Activated CD8-positive, alpha-beta T cell treated with anti-CD3 and anti-CD28 coated beads, Interleukin-2, amount 10 ng/mL, durations not matched to agents 7 days and 5 days (primary cell): ENCODE measurements at regions not wholly inside any gene's neighbourhood (a gene's known extent, or its start where the extent isn't known, plus 50 kb on each side); places are given as distances from the start of the nearest gene placed in this dataset.

Experiments used
- ATAC-seq: fragments of 150-1000 bp; cut with Tn5 transposase; one replicate; pipeline ENCODE4 v1.10.0; 2021; ENCODE audit warnings: moderate library complexity
- CTCF ChIA-PET: fragments of 350-600 bp; sonication (Branson Sonifier 250); formaldehyde crosslinking; loops from one replicate; lab custom pipeline; 2021; ENCODE audit warnings: antibody characterized with exemption; lab: Charles Lee
- POLR2A ChIA-PET: fragments of 350-600 bp; sonication (Branson Sonifier 250); formaldehyde crosslinking; loops from one replicate; lab custom pipeline; 2021; ENCODE audit warnings: antibody characterized with exemption; lab: Charles Lee
- DNase-seq: peaks from one replicate; pipeline ENCODE4 v3.0.0-alpha.2; 2020
- H3K27ac Mint-ChIP-seq: one replicate; pipeline ENCODE4 v1.8.0; 2021; ENCODE audit warnings: mild to moderate bottlenecking, mixed read lengths
- H3K27me3 Mint-ChIP-seq: one replicate; pipeline ENCODE4 v1.8.0; 2021; ENCODE audit warnings: low read depth, mixed read lengths
- H3K36me3 Mint-ChIP-seq: one replicate; pipeline ENCODE4 v1.8.0; 2021; ENCODE audit warnings: low read depth, mixed read lengths
- H3K4me1 Mint-ChIP-seq: one replicate; pipeline ENCODE4 v1.8.0; 2021; ENCODE audit warnings: low read depth, mixed read lengths
- H3K4me3 Mint-ChIP-seq: one replicate; pipeline ENCODE4 v1.8.0; 2021; ENCODE audit warnings: mild to moderate bottlenecking, mixed read lengths
- H3K9me3 Mint-ChIP-seq: one replicate; pipeline ENCODE4 v1.8.0; 2022; ENCODE audit warnings: mixed read lengths; ENCODE audit not compliant: insufficient read depth

GRCh38 chr3:109924196-109924595 lies 586.9 kb upstream of the DPPA4 start:
- no peaks in the 10 kb centered on the region for H3K36me3 Mint-ChIP-seq
- ChIA-PET CTCF (interaction anchor here (0.6 kb wide), 1 partner anchor 531 kb away, joined by 3 read pairs; no protein-coding TSS in a partner anchor), POLR2A (no interaction called here)
- H3K27ac Mint-ChIP-seq = no peak overlapping the region
- no peaks in the 10 kb centered on the region for H3K9me3 Mint-ChIP-seq
- H3K4me1 Mint-ChIP-seq = no peaks in the 10 kb centered on the region
- no peaks in the 10 kb centered on the region for H3K27me3 Mint-ChIP-seq
- H3K4me3 Mint-ChIP-seq = no peak overlapping the region
- DNase-seq (no peak), ATAC-seq (no peak)

- Mint-ChIP-seq H3K4me3 (no peak overlapping the region), H3K27ac (no peak overlapping the region), H3K27me3 (no peaks in the 10 kb centered on the region), H3K4me1 (no peaks in the 10 kb centered on the region), H3K36me3 (no peaks in the 10 kb centered on the region), H3K9me3 (no peaks in the 10 kb centered on the region)
- ChIA-PET POLR2A (no interaction called here), CTCF (no interaction called here)
- DNase-seq = no peak
- no peak for ATAC-seq
Measured at GRCh38 chr3:109926376-109926775, 589.0 kb upstream of the DPPA4 start.

- ATAC-seq (no peak), DNase-seq (no peak)
Measured at GRCh38 chr3:109927161-109927560, 589.8 kb upstream of the DPPA4 start.

GRCh38 chr3:109927726-109928125 lies 590.4 kb upstream of the DPPA4 start:
- no peaks in the 10 kb centered on the region for H3K4me1 Mint-ChIP-seq
- CTCF ChIA-PET = no interaction called here
- H3K27ac Mint-ChIP-seq = no peak overlapping the region
- POLR2A ChIA-PET = no interaction called here
- H3K27me3 Mint-ChIP-seq = no peaks in the 10 kb centered on the region
- no peaks in the 10 kb centered on the region for H3K36me3 Mint-ChIP-seq
- ATAC-seq (no peak), DNase-seq (no peak)
- no peaks in the 10 kb centered on the region for H3K9me3 Mint-ChIP-seq
- H3K4me3 Mint-ChIP-seq = no peak overlapping the region

More at GRCh38 chr3:109927161-109927560, 589.8 kb upstream of the DPPA4 start:
- Mint-ChIP-seq H3K4me1 (no peaks in the 10 kb centered on the region), H3K9me3 (no peaks in the 10 kb centered on the region), H3K27ac (no peak overlapping the region), H3K27me3 (no peaks in the 10 kb centered on the region), H3K4me3 (no peak overlapping the region), H3K36me3 (no peaks in the 10 kb centered on the region)
- ChIA-PET POLR2A (no interaction called here), CTCF (no interaction called here)

- H3K27ac Mint-ChIP-seq = no peak overlapping the region
- H3K27me3 Mint-ChIP-seq = no peaks in the 10 kb centered on the region
Measured at GRCh38 chr3:109930582-109930981, 593.2 kb upstream of the DPPA4 start.

GRCh38 chr3:109933576-109933975 lies 596.2 kb upstream of the DPPA4 start:
- Mint-ChIP-seq H3K27me3 (no peaks in the 10 kb centered on the region), H3K9me3 (no peaks in the 10 kb centered on the region), H3K4me1 (no peaks in the 10 kb centered on the region), H3K4me3 (no peak overlapping the region), H3K27ac (no peak overlapping the region), H3K36me3 (no peaks in the 10 kb centered on the region)
- DNase-seq (no peak), ATAC-seq (no peak)
- CTCF ChIA-PET = no interaction called here
- POLR2A ChIA-PET = no interaction called here

More at GRCh38 chr3:109930582-109930981, 593.2 kb upstream of the DPPA4 start:
- Mint-ChIP-seq H3K9me3 (no peaks in the 10 kb centered on the region), H3K36me3 (no peaks in the 10 kb centered on the region), H3K4me3 (no peak overlapping the region), H3K4me1 (no peaks in the 10 kb centered on the region)
- no peak for ATAC-seq
- CTCF ChIA-PET = no interaction called here
- POLR2A ChIA-PET = no interaction called here
- DNase-seq = no peak

- CTCF ChIA-PET = no interaction called here
- no peaks in the 10 kb centered on the region for H3K27me3 Mint-ChIP-seq
Measured at GRCh38 chr3:109939817-109940216, 602.5 kb upstream of the DPPA4 start.

GRCh38 chr3:109943181-109943580 lies 605.8 kb upstream of the DPPA4 start:
- no peak overlapping the region for H3K27ac Mint-ChIP-seq
- no peaks in the 10 kb centered on the region for H3K9me3 Mint-ChIP-seq
- no peaks in the 10 kb centered on the region for H3K36me3 Mint-ChIP-seq
- ChIA-PET POLR2A (no interaction called here), CTCF (no interaction called here)
- H3K4me3 Mint-ChIP-seq = no peak overlapping the region
- H3K4me1 Mint-ChIP-seq = no peaks in the 10 kb centered on the region
- no peak for DNase-seq
- no peaks in the 10 kb centered on the region for H3K27me3 Mint-ChIP-seq
- ATAC-seq = no peak

More at GRCh38 chr3:109939817-109940216, 602.5 kb upstream of the DPPA4 start:
- Mint-ChIP-seq H3K4me3 (no peak overlapping the region), H3K9me3 (no peaks in the 10 kb centered on the region), H3K36me3 (no peaks in the 10 kb centered on the region), H3K27ac (no peak overlapping the region), H3K4me1 (no peaks in the 10 kb centered on the region)
- POLR2A ChIA-PET = no interaction called here
- ATAC-seq = no peak
- no peak for DNase-seq

GRCh38 chr3:109944836-109945235 lies 607.5 kb upstream of the DPPA4 start:
- CTCF ChIA-PET = no interaction called here
- POLR2A ChIA-PET = no interaction called here
- ATAC-seq = no peak
- H3K36me3 Mint-ChIP-seq = no peaks in the 10 kb centered on the region
- no peaks in the 10 kb centered on the region for H3K4me1 Mint-ChIP-seq
- no peaks in the 10 kb centered on the region for H3K27me3 Mint-ChIP-seq
- no peak for DNase-seq
- H3K27ac Mint-ChIP-seq = no peak overlapping the region
- H3K9me3 Mint-ChIP-seq = no peaks in the 10 kb centered on the region
- no peak overlapping the region for H3K4me3 Mint-ChIP-seq

GRCh38 chr3:109952924-109953323 lies 615.6 kb upstream of the DPPA4 start:
- H3K27me3 Mint-ChIP-seq = no peaks in the 10 kb centered on the region
- H3K4me1 Mint-ChIP-seq = no peaks in the 10 kb centered on the region
- ATAC-seq (no peak), DNase-seq (no peak)
- no peaks in the 10 kb centered on the region for H3K36me3 Mint-ChIP-seq
- H3K27ac Mint-ChIP-seq = no peak overlapping the region
- POLR2A ChIA-PET = no interaction called here
- no peaks in the 10 kb centered on the region for H3K9me3 Mint-ChIP-seq
- no peak overlapping the region for H3K4me3 Mint-ChIP-seq
- CTCF ChIA-PET = no interaction called here

GRCh38 chr3:109963831-109964230 lies 626.5 kb upstream of the DPPA4 start:
- Mint-ChIP-seq H3K36me3 (no peaks in the 10 kb centered on the region), H3K4me1 (no peaks in the 10 kb centered on the region), H3K27me3 (no peaks in the 10 kb centered on the region), H3K9me3 (no peaks in the 10 kb centered on the region), H3K4me3 (no peak overlapping the region), H3K27ac (no peak overlapping the region)
- ATAC-seq (no peak), DNase-seq (no peak)
- ChIA-PET CTCF (no interaction called here), POLR2A (no interaction called here)

- H3K4me3 Mint-ChIP-seq = no peak overlapping the region
- H3K27ac Mint-ChIP-seq = no peak overlapping the region
- DNase-seq (no peak), ATAC-seq (no peak)
- ChIA-PET POLR2A (no interaction called here), CTCF (no interaction called here)
- no peaks in the 10 kb centered on the region for H3K27me3 Mint-ChIP-seq
- H3K4me1 Mint-ChIP-seq = no peaks in the 10 kb centered on the region
- H3K9me3 Mint-ChIP-seq = no peaks in the 10 kb centered on the region
- no peaks in the 10 kb centered on the region for H3K36me3 Mint-ChIP-seq
Measured at GRCh38 chr3:109973733-109974132, 636.4 kb upstream of the DPPA4 start.

GRCh38 chr3:109977897-109978296 lies 640.6 kb upstream of the DPPA4 start:
- H3K4me1 Mint-ChIP-seq = no peaks in the 10 kb centered on the region

More at GRCh38 chr3:109977897-109978296, 640.6 kb upstream of the DPPA4 start:
- POLR2A ChIA-PET = no interaction called here
- DNase-seq (no peak), ATAC-seq (no peak)
- CTCF ChIA-PET = no interaction called here
- no peaks in the 10 kb centered on the region for H3K27me3 Mint-ChIP-seq
- H3K9me3 Mint-ChIP-seq = no peaks in the 10 kb centered on the region
- no peaks in the 10 kb centered on the region for H3K36me3 Mint-ChIP-seq
- H3K27ac Mint-ChIP-seq = no peak overlapping the region
- H3K4me3 Mint-ChIP-seq = no peak overlapping the region
